ENCODE measurements at regions not wholly inside any gene's neighbourhood (a gene's known extent, or its start where the extent isn't known, plus 50 kb on each side); places are given as distances from the start of the nearest gene placed in this dataset.

DNA sequence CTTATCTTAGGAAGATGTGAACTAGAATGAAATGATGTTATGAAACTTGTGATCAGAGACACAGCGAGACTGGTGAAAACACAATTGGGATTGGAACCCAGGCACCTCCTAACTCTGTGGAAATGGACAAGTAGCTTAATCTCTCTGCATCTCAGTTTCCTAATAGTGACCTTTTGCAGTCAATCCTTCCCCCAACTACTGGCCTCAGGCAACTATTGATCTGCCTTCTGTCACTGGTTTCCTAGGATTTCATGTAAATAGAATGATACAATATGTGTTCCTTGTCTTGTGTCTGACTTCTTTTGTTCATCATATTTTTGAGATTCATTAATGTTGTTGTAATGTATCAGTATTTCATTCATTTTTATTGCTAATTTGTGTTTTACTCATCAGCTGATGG, 341.7 kb downstream of the REEP3 start:
- DNase-seq (ENCODE audit: low spot score) = no peak

DNA sequence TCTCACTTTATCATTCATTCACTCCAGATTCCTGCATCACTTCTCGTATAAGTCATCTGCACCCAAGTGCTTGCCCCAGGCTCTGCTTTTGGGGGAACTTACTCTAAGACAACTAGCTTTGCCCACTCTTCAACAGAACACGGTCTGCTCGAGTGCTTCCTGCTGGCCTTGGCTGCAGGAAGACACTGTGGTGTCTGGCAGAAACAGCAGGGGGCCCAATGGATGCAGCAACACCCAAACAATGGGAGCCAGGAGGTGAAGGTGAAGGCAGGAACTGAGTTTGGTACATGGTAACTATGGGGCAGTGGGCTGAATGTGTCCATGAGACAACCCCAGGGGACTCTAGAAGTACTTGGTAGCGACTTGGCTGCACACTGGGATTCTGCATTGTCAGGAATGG, 344.0 kb downstream of the REEP3 start:
- no peak for DNase-seq (ENCODE audit: low spot score)

DNA sequence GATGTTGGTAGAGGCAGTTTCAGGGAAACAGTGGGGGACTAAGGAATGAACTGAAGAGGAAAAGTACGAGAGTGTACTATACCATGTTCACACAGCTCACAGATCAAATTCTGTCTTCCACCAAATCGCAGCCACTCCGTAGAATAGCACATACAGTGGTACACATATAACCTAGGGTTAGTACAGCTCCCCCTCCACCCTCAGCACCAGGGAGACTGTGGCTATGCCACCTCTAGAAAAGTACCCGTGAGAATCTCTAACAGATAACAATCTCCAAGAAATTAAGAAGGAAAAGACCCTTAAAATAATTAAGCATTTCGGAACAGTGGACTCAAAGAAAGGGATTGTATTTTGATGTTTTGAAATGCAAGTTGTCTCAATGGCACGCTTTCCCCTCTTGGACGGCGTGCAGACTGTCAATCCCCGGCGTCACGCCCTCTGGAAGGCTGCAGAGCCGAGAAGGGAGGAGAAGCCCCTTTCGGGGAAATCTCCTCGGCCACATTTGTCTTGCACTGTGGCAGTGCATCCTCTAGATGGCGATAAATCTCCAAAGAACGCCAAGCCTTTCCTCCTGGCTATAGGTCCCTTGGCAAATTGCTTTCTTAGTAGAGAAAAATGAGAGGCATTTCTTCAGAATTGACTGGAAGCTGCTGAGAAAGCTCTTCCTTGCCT, 345.0 kb downstream of the REEP3 start:
- peak; percentile 67 for DNase-seq (ENCODE audit: low spot score)

DNA sequence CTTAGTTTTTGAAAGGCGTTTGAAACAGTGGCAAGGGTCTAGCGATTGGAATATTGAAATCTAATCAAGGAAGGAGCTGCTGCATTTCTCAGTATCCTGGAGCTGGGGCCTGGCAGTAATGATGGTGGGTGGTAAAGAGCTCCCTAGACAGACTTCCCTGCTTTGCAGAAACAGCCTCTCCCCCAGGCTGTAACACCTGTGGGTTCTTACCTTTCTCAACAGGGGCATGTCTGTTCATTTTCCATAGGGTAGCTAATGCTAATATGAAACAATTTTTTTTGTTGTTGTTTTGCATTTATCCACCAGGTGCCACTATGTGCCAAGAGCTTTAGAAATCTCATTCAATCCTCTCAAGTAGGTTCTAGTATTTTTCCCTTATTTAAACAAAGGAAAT, 345.5 kb downstream of the REEP3 start:
- DNase-seq (ENCODE audit: low spot score) = peak; percentile 30

DNA sequence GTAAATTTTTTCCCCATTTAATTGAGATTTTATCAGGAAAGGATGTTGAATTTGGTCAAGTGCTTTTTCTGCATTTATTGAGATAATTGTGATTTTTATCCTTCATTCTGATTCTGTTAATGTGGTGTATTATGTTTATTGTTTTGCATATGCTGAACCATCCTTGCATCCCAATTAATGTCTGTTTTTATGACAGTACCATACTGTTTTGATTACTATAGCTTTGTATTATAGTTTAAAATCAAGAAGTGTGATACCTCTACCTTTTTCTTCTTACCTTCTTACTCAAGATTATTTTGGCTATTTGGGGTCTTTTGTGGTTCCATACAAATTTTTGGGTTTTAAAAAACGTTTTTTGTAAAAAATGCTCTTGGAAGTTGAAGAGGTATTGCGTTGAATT, 357.2 kb downstream of the REEP3 start:
- no peak for DNase-seq (ENCODE audit: low spot score)

DNA sequence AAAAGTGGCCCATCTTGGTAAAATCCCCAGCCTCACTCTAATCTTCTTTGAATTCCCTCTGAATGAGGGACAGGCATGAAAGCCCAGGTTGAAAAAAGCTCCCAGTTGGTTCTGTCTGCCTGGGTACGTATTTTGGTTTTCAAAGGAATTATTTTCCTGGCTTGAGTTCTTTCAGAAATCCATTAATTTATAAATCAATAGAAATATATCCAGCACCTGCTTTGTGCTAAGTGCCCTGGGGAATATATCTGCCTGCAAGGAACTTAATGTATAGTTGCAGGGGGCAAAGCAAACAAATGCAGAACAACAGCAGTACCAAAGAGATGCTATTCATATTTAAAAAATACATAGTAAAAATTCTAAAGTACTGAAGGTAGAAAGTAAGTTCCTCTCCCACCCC, 362.7 kb downstream of the REEP3 start:
- no peak for DNase-seq (ENCODE audit: low spot score)

DNA sequence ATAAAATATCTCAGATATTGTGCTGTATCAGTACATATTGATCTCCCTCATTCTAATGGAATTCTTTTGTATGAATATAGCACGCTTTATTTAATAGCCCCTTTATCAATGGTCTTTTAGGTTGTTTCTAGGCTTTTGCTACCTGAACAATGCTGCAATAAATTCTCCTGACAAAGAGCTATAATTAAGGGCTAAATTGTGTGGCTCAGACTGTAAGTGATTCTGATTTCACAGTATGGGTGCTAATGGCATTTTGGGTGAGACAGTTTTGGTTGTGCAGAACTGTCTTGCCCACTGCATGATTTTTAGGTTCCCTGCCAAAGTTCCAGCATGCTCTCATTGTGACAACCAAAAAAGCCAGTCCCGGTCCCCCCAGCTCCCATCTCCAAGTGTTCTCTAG, 363.2 kb downstream of the REEP3 start:
- no peak for DNase-seq (ENCODE audit: low spot score)

DNA sequence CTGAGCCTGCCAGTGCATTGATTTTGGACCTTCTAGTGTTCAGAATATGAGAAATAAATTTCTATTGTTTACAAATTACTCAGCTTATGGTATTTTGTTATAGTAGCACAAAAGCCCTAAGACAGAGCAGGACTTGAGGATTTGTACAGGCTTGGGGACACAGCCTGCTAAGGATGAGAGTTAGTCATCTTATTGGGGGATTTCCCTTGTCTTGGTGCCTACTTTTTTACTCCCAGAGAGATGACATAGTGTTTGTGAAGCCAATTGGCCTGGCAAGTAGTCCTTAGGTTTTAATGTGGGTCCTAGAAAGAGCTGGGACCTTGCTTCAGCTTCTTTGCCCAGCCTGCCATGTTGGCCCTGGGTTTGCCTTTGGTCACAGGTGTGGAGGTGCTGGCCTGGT, 364.0 kb downstream of the REEP3 start:
- DNase-seq (ENCODE audit: low spot score) = no peak

DNA sequence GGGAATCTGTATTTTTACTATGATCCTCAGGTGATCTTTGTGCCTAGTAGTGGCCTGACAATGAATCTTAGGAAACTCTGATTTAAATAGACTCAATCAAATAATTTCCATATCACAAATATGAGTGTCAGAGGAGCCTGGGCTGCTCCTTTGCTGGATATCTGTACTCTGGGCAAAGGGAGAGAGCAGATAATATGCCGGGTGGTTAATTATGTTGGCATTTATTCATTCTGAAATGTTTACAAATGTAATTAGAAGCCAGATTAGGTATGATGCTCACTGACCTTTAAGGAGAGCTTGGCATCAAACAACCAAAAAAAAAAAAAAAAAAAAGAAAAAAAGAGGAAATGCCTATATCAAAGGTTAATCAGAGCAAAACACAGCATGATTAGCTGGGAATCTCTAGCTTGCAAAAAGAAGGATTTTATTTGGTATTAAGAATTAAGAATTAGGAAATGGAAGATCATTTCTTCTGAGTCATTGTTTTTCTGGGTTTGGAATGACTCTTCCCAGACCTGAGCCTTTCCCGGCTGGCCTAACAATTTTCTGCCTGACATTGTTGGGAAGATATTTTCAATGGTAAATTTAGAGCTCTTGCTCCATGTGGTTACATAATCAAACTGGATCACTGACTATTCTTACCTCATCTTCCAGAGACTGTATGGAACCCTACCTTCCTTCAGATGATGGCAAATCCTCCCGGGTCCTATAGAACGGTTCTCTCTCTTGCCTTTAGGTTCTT, 365.3 kb downstream of the REEP3 start:
- no peak for DNase-seq (ENCODE audit: low spot score)

DNA sequence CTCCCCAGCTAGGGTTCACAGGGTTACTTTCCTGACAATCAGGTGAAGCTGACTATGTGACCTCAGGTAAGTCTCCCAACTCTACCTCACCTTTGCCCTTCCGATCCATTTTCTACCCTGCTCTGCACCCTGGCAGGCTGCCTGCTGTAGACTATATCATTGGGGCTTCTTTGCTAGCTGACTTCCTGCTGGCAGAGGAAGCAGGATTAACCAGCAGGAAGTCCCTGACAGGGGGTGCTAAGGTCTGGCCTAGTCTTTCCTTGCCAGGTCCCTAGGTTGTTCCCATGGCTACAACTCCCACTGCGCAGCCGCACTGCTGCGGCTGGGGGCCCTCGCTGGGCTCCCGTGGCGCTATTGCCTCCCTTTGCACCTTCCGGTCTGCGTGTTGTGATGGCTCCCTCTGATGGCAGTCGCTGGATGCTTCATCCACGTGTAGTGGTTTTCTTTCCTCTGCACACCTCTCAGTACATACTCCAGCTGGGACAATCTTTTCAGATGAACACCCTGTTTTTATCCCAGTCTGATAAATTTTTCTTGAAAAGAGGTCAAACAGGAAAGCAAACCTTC, 365.9 kb downstream of the REEP3 start:
- DNase-seq (ENCODE audit: low spot score) = no peak

DNA sequence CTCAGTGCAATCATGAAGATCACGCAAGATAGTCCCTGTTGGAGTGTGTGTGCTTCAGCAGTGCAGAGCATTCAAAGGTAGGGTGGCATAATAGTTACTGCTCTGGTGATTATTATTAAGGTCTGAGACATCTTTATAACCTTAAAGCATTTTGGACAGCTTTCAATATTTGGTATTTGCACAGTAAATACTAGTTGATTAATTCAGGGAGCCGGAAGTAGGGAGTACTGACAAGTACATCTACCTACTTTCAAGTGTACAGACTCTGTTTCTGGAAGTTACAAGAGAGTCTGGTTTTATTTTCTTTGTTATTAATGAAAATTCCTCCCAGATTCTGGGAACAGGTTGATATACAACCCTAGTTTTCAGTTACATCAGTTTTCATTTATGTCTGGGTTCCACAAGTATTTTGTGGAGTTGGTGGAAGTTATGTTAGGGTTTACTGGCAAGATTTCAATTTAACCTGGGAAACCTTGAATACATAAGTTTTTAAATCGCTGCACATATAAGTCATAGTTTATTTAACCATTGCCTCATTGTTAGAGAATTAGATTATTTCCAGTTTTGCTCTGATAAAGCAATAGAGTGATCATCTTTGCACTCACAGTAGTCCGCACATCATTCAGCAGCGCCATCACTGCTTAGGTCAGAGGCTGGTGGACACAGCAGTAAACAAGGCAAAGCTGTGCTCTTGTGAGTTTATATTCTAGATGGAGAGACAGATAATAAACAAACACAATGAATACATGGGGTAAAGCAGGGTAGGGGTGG, 366.6 kb downstream of the REEP3 start:
- DNase-seq (ENCODE audit: low spot score) = no peak

DNA sequence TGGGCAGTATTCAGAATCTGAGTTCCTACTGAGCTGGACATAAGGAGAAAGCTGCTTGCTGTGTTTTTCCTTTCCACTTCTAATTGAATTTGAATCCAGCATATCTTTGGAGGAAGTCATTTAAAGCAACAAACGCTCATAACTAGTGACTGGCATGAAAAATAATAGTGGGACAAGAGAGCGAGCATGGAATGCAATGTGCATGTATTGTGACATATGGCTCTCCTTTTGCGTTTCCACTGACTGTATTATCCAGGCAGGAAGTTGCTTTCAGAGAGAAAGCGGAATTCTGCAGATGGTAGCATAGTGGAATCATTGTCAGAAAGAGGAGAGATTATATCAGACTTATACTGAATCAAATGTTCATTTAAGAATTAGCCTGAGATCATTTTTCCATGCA, 368.6 kb downstream of the REEP3 start:
- DNase-seq (ENCODE audit: low spot score) = no peak

DNA sequence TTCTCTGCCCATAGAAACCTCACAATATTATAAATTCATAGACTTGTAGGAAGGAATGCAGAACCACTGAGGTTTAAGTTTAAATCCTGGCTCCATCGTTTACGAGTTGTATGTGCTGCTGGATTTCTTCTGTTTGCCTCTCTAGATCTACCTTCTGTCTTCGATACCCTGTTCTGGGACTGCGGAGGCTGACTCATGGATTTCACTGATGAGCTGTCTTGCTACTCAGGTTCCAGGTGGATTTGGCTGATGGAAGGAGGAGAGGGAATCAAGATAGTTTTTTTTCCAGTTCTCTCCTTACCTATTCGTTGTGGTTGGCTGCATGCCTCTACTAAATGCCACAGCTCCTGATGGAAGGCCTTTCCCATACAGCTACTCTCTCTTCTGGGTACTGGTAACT, 375.8 kb downstream of the REEP3 start:
- no peak for DNase-seq (ENCODE audit: low spot score)

DNA sequence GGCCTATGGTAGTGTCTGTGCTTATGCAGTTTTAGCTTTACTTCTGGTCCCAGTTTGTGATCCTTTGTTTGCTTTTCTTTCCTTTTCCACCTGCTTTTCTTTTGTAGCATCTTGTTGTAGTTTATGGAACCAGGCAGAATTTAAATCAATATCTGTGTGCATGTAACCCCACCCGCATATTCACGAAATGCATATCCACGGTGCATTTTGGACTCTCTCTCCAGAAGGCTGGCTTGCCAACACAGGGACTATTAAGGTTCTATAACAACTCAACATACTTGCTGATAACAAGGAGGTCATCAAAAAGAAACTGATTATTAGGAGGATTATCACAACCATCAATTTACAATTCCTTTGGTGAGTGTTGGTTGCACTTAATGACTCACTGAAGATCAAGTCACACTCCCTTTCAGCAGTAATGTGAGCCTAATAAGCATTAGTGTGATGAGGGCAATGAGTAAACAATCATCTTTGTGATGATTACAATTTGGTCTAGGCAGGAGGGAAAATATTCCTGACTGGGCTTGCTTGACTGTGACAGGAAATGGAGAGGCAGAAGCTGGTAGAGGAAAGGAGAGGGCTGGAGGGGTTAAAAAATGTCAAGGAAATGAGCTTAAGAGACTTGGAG, 378.6 kb downstream of the REEP3 start:
- no peak for DNase-seq (ENCODE audit: low spot score)

DNA sequence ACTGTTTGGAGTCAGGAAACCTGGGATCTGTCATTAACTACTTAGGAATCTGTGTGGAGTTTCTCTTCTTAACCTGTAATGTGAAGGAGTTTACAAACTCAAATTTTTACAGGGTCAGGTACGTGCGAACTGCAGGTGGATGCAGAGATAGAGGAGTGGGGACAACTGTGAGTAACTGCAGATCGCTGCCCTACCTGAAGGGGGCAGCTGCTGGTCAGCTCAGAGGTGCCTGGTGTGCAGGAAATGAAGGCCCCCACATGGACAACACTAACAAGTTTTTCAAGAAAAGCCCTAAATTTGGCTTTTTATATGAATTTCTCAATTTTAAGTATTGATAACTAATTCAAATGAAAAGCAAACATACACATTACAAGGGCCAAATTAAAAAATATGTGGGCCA, 380.0 kb downstream of the REEP3 start:
- no peak for DNase-seq (ENCODE audit: low spot score)

DNA sequence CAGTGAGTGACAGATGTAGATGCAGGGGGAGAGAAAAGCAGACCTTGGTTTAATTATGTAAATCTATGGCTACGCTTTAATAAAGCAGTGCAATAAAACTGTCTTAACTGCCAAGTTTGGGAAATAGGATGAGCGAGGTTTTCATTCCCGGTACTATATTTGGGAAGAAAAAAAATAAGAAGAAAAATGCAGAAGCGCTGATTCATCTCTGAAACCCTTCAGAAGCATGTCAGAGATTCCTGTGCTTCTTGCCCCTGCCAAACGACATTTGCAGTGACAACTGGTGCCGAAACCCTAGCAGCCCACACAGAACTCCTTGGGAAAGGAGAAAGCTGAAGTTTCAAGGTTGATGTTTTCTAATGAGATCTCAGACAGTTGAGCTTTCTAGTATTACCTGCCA, 380.7 kb downstream of the REEP3 start:
- no peak for DNase-seq (ENCODE audit: low spot score)

DNA sequence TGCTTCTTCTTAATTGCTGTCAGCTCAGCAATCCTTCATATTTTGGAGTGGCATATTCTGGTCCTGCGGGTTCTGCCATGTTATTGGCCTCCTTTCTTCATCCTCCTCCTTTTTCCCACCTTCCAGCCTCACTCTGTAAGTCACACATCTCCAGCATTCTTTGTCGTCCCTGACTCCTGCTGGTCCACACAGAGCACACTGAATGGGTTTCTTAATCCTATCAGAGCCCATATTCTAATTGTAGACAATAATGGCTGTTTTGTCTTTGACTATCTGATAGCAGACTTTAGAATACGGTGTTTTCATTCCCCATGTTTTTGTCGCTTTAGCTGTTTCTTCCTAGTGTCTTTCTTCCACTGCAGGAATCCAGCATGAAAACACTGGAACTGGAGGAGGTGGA, 389.6 kb downstream of the REEP3 start:
- DNase-seq (ENCODE audit: low spot score) = no peak

DNA sequence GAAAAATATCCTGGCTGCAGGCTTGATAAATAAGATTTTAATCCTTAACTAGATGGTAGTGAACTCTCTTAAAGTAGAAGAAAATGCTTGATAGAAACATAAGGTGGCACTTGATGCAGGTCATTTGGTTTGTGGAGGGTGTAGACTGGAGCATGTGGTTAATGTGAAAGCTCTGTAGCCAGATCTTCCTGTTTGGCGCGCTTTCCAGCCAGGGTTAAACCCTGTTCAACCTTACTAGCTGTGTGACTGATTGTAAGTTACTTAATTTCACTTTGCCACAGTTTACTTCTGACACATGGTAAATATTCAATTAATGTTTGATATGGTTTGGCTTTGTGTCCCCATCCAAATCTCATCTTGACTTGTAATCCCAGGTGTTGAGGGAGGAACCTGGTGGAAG, 394.0 kb downstream of the REEP3 start:
- DNase-seq (ENCODE audit: low spot score) = no peak

DNA sequence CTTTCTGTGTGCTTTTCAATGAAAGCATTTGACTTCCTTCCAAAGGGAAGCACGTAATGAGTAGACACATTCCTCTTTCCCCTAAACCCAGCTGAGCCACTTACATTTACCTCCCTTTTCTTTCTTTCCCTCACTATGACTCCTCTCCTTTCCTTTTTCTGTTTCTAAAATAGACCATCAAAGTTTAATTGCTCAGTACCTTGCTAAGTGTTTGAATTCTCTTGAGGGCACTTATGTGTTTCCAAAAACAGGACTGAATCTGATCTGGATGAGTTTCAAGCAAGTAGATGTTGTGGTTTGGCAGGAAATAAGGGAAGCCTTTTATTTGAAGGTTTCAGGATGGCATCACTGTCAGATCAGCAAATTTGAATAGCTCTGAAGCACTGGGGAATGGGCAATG, 396.2 kb downstream of the REEP3 start:
- no peak for DNase-seq (ENCODE audit: low spot score)

DNA sequence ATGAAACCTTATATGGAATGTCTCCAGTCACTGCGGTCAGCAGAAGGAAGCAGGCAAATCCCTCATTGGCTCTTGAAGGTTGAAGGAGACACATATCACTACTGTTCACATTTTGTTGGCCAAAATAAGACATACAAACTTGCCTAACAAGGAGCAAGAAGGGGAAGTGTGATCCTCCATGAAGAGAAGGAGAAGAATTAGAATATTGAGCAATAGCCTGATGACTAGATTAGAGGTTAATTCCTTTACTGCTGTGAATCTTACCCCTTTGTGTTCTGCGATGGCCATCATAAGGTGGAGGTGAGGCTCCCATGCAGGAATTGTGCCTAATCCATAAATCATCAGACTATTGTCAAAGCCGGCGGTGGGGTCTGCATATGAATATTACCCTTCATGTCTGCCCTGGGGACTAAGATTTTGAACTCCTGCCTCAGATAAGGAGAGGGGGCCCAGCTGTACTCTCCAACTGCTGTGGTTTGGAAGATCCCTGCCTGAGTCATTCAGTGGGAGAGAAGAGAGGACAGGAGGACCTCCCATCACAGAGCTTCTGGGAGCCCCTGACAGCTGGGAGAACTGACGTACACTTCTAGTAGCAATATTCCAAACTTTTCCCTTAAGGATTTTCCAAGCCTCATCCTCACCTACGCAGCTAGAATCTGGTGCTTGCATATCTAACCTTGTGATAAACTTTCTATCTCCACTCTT, 398.5 kb downstream of the REEP3 start:
- DNase-seq (ENCODE audit: low spot score) = no peak

DNA sequence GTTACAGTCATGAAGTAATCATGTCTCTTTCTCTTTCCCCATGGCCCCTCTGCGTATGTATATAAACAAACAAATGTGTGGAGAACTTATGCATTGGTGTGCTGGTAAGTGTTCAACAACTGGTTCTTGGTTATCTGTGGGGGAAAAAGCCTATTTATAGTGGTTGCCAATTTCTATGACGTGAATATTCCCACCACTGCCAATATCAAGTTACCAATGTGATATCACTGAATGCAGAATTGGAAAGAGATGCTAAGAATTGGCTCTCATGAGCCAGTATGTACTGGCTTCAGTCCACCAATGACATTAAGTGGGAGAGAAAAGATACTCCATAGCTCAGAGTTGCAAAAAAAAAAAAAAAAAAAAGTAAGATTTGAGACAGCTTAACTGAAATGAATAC, 399.7 kb downstream of the REEP3 start:
- DNase-seq (ENCODE audit: low spot score) = no peak

DNA sequence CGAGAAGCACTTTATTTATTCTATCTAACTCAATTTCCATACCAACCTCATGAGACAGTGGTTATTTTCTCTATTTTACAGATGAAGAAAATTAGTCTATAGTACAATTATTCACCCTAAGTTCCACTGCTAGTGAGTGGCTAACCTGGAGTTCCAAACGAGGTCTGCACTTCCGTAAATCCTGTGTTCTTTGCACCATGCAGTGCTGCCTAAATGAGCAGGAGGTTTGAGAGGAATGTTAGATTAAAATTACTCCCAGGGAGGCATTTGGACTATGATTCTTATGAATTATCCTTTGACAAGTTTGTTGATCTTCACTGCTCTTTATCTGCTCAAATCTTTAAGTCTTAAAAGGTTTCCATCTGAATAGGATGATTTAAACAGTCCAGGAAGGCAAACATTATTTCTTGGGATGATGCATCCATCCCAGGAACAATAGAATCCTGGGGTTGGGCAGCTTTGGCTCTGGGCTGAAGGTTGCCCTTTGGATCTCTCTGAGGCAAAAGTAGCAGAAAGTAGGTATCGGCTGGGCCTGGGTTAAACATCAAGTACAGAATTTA, 400.8 kb downstream of the REEP3 start:
- DNase-seq (ENCODE audit: low spot score) = no peak
